ENCODE measurements at regions not wholly inside any gene's neighbourhood (a gene's known extent, or its start where the extent isn't known, plus 50 kb on each side); places are given as distances from the start of the nearest gene placed in this dataset.

DNA sequence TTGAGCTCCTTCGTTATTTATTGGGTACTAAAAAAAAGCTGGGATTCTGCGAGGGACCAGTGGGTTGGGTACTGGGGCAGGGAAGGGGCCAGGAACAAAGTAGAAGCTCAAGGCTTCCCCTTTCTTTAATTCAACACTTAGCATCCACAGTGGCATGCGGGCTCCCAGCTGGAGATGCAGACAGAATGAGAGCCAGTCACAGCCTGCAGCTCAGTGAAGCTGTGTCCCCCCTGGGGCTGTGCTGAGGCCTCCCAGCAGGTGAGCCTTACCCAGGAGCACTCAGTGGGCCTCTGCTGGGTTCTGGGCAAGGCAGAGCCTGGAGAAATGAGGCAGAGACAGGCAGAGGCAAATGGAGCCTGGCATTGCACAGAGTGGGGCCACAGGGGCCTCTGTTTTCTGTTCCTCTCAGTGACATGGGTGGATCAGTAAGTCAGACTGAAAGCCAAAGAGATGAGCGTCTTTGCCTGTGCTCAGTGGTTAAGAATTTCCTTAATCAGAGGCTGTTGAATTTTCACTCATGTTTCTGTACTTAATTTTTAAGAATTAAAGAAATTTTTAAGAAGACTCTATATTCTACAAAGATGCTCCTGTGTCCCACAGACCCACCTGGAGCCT is 181.4 kb upstream of the RBPJ start:
- H3K27me3 Mint-ChIP-seq (ENCODE audit: low read depth in 3 of 3): peaks cover 4 to 8% (median 5%) of the 10 kb centered on the region in 3 donors
- peaks cover 0 to 9% (median 0%) of the 10 kb centered on the region in 3 donors for H3K36me3 Mint-ChIP-seq
- H3K4me1 Mint-ChIP-seq: no peaks in the 10 kb centered on the region
- no peak overlapping the region for H3K27ac Mint-ChIP-seq
- peaks cover 0 to 5% (median 0%) of the 10 kb centered on the region in 6 donors for H3K9me3 Mint-ChIP-seq
- no peak overlapping the region for H3K4me3 Mint-ChIP-seq
- DNase-seq: no peak

DNA sequence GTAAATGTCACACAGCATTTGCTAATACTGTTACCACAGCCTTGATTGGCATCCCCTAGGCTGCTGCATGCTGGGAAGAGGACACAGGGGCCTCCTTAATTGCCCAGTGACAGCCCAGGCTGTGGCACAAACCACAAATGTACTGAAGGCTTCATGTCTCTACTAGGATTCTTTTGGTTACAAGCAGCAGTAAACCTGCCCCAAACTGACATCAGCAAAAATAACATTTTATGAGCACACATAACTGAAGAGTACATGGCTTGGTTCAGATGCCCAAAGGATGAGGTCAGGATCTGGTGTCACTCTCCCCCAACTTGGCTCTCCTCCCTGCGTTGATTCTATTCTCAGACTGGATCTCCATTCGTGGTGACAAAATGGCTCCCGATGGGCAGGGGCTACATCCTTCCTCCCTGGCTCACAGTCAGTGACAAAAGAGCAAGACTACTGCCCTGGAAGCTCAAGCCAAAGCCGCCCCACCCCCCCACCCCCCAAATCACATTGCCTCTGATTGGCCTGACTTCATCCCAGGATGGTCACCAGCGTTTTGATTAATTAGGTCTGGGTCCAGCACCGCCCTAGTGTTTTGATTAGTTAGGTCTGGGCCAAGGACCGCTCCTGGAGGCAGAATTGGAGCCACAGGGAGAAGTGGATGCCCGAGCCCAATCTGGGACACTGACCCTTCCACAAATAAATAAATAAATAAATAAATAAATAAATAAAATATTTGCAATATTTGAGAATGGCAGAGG is 180.5 kb upstream of the RBPJ start:
- Mint-ChIP-seq H3K36me3 (peaks cover 0 to 9% (median 0%) of the 10 kb centered on the region in 3 donors), H3K27me3 (ENCODE audit: low read depth in 3 of 3) (peaks cover 2 to 7% (median 6%) of the 10 kb centered on the region in 3 donors), H3K4me3 (no peak overlapping the region), H3K4me1 (peaks cover 2 to 8% of the 10 kb centered on the region in 2 donors), H3K27ac (no peak overlapping the region), H3K9me3 (peaks cover 0 to 5% (median 0%) of the 10 kb centered on the region in 6 donors)
- DNase-seq: no peak

DNA sequence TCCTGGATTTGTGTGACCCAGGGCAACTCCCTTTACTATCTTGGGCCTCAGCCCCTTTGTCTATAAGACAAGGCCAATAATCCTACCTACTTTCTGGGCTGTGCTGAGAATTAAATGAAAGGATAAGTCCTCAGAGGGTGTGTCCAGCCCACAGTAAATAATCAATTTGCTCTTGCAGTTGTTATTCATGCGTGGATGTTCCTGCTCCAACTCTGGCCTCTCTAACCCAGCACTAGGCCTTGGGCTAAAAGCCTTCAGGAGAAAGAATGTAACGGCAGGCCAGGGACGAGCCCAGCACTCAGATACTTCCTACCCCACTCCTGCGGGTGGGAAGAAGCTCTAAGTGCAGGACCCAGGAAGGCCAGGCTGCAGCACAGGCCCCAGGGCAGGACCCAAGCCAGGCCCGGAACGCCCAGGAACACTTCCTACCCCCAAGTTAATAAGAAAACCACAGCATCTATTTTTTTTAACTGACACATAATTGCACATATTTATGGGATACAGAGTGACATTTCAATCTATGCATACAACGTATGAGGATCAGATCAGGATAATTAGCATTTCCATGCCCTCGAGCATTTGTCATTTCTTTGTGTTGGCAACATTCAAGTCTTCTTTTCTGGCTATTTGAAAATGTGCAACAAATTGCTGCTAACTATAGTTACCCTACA is 179.6 kb upstream of the RBPJ start:
- Mint-ChIP-seq H3K27me3 (ENCODE audit: low read depth in 3 of 3) (peaks cover 2 to 7% (median 6%) of the 10 kb centered on the region in 3 donors), H3K27ac (no peak overlapping the region), H3K4me1 (peaks cover 2 to 10% of the 10 kb centered on the region in 2 donors), H3K36me3 (peaks cover 0 to 4% (median 0%) of the 10 kb centered on the region in 3 donors), H3K4me3 (no peak overlapping the region), H3K9me3 (peaks cover 0 to 3% (median 0%) of the 10 kb centered on the region in 6 donors)
- no peak for DNase-seq

DNA sequence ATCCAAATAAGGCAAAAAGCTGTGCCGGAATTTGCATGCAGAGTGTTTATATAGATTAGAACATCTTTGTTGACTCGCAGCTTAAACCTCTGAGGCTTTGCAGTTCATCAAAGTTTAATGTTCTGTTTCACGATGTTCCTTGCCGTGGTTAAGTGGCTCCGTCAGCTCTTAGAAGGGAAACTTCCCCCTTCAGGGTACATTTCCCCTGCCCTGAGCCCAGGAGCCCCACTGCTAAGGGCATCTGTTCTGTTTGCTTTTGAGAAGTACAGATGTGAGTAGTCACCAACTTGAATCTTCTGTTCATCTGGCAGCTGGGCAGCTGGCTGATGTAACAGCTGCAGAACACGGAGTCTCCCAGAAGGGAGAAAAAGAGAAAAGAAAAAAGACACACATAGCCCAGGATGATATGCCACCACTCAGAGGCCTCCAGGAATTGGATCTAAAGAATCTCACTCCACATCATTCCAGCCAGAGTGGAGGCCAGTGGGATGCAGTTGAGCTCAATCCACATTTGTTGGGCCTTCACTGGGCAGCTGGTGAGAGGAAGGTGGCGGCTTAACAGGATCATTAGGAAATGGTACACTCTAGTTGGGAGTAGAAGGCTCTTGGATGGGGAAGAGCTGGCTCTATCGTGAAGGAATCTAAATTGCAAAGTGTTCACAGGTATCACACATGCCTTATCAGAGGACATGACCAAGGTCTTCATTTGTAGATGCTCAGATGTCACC is 178.7 kb upstream of the RBPJ start:
- Mint-ChIP-seq H3K36me3 (no peaks in the 10 kb centered on the region), H3K4me3 (no peak overlapping the region), H3K27ac (no peak overlapping the region), H3K4me1 (peaks cover 2 to 10% of the 10 kb centered on the region in 2 donors), H3K9me3 (no peaks in the 10 kb centered on the region), H3K27me3 (ENCODE audit: low read depth in 3 of 3) (peaks cover 4 to 5% (median 4%) of the 10 kb centered on the region in 3 donors)
- DNase-seq: no peak

DNA sequence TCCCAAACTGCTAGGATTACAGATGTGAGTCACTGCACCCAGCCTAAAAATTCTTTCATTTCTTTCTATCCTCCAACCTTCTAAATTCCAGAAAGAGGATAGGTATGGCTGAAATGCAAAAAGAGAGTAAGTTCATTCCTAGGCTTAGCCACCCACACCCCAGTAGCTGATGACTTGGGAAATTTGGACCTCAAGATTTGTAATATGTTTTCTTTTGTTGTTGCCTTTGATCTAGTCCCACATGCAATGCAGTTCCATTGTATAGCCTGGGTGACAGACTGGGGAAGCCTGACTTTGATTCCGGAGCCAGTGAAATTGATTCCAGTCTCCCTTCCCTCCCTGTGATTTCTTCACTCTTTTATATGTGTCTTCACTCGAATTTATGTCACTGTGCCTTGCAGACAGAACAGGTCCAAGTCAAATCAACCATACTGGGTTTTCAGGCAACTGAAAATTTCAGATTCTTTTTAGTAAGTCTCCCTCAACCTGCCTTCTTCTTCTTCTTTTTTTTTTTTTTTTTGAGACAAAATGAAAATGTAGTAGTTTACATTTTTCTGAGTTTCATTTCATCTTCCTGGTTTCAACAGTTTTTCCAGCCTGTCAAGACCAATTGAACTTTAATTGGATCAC is 176.2 kb upstream of the RBPJ start:
- Mint-ChIP-seq H3K4me1 (peaks cover 2 to 10% of the 10 kb centered on the region in 2 donors), H3K36me3 (no peaks in the 10 kb centered on the region), H3K27me3 (ENCODE audit: low read depth in 3 of 3) (peaks cover 1 to 6% (median 4%) of the 10 kb centered on the region in 3 donors), H3K27ac (peak overlapping the region in 1 of 6 donors; percentile 10), H3K9me3 (no peaks in the 10 kb centered on the region), H3K4me3 (no peak overlapping the region)
- no peak for DNase-seq

DNA sequence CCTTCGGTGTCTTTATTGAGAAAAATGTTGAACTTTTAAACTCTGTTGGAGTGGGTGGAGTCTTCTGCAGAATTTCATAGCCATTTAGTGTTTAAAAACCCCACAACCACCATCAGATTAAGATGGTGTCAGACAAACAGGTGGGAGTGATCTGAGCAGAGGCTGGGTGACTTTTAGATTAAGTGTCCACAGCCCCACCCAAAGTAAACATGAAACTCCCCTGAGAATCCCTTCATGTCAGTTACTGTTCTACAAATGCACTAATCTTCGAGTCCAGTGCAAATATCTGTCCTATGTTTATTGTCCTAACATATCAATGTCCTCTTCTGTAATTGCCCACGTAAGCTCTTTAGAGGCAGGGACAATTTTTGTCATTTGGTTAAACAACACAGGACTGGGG is 175.6 kb upstream of the RBPJ start:
- H3K9me3 Mint-ChIP-seq: no peaks in the 10 kb centered on the region
- H3K4me1 Mint-ChIP-seq: peaks cover 2 to 10% of the 10 kb centered on the region in 2 donors
- DNase-seq: no peak
- no peak overlapping the region for H3K4me3 Mint-ChIP-seq
- no peak overlapping the region for H3K27ac Mint-ChIP-seq
- peaks cover 1 to 6% (median 4%) of the 10 kb centered on the region in 3 donors for H3K27me3 Mint-ChIP-seq (ENCODE audit: low read depth in 3 of 3)
- H3K36me3 Mint-ChIP-seq: no peaks in the 10 kb centered on the region

DNA sequence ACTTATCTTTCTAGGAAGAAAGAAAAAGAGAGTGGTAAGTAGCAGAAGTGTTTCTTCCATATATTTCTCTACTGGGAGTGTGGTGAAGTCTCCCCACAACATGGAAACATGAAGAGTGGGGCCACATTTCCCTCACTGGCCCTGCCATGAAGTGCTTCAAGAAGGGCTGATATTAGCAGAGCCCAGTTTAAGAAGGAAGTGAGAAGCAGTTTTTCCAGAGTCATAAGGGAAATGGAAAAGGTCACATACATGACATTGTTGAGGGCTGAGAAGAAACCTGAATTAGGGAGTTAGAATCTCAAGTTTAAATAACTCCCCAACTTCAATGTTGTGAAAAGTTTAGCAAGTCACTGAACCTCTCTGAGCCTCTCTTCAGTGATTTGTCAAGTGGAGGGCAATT is 171.9 kb upstream of the RBPJ start:
- no peak for DNase-seq
- Mint-ChIP-seq H3K4me1 (peaks cover 2 to 10% of the 10 kb centered on the region in 2 donors), H3K36me3 (no peaks in the 10 kb centered on the region), H3K27me3 (ENCODE audit: low read depth in 3 of 3) (peaks cover 1 to 3% (median 2%) of the 10 kb centered on the region in 3 donors), H3K9me3 (no peaks in the 10 kb centered on the region), H3K27ac (no peak overlapping the region), H3K4me3 (no peak overlapping the region)

DNA sequence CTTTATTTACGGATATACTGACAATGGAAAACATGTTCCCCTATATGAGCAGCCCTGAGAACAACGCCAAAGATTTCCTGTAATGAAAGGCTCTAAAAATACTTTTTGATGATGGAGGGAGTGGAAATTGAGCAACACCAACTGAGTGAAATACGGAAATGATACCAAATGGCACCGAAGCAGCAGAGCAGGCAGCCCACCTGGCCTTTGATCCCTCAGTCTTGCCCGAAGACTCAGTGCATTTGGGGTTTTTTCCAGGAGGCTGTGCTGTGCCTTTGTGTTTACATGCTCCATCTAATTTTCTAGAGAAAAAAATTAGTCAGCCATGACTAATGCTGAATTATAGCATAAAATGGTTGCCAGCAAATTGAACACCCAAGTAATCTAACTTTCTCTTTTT is 169.9 kb upstream of the RBPJ start:
- no peaks in the 10 kb centered on the region for H3K9me3 Mint-ChIP-seq
- H3K27me3 Mint-ChIP-seq (ENCODE audit: low read depth in 3 of 3): peaks cover 0 to 5% (median 2%) of the 10 kb centered on the region in 3 donors
- H3K4me1 Mint-ChIP-seq: no peaks in the 10 kb centered on the region
- no peak overlapping the region for H3K27ac Mint-ChIP-seq
- no peak overlapping the region for H3K4me3 Mint-ChIP-seq
- DNase-seq: no peak
- no peaks in the 10 kb centered on the region for H3K36me3 Mint-ChIP-seq

DNA sequence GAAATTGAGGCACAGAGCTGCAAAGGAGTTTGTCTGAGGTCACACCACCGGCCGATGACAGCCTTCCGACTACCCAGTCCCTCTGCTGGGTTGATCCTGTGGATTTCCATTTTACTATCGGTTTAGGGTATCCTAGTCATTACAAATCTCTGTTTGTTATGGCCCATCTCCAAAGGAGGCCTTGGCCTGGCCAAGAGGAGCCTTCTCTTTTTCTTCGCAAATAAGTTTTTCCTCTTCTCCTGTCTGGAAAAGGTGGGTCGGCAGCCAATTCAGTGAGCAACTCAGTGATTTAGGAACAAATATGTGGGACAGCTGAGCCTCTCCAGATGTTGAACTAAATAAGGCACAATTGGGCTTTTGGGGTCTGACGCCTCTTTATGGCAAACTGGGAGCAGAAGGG is 169.2 kb upstream of the RBPJ start:
- H3K4me3 Mint-ChIP-seq: no peak overlapping the region

DNA sequence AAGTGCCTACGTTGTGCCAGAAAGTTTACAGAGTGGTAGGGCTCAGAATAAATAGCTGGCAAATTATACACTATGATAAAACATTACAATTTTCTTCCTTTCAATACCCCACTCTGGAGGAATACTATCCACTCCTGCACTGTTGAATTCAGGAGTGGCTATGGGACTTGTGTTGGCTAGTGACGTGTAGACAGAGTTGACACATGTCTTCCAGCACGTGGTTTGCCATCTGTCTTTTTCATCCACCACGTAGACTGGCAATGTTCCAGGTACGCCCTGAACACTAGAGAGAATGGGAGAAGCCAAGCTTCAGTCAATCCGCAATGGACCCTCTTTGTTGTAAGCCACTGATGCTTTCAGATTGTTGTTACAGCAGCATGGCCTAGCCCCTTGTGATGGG is 168.8 kb upstream of the RBPJ start:
- H3K27me3 Mint-ChIP-seq (ENCODE audit: low read depth in 3 of 3): peaks cover 0 to 2% (median 2%) of the 10 kb centered on the region in 3 donors
- H3K4me3 Mint-ChIP-seq: no peak overlapping the region
- no peak for DNase-seq
- H3K36me3 Mint-ChIP-seq: no peaks in the 10 kb centered on the region
- no peak overlapping the region for H3K27ac Mint-ChIP-seq
- H3K4me1 Mint-ChIP-seq: no peaks in the 10 kb centered on the region
- H3K9me3 Mint-ChIP-seq: no peaks in the 10 kb centered on the region

More for the DNA sequence above, 169.2 kb upstream of the RBPJ start:
- no peak for DNase-seq
- H3K27ac Mint-ChIP-seq: no peak overlapping the region
- no peaks in the 10 kb centered on the region for H3K36me3 Mint-ChIP-seq
- no peaks in the 10 kb centered on the region for H3K4me1 Mint-ChIP-seq
- H3K9me3 Mint-ChIP-seq: no peaks in the 10 kb centered on the region
- peaks cover 0 to 5% (median 2%) of the 10 kb centered on the region in 3 donors for H3K27me3 Mint-ChIP-seq (ENCODE audit: low read depth in 3 of 3)

DNA sequence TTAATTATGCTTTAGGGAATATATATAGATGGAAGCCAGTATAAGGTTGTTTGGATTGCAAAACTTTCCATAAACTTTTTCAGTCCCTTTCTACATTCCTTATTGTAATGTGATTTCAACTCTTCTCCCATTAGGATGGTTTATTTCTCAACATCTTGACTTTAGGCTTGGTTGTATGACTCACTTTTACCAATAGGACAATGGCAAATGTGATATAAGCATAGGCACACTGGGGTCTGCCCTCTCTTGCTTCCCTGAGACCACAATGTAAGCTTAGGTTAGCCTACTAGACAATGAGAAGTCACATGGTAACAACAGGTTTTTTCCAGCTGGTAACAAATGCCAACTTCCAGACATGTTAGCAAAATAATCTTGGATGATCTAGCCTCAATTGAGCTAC is 163.3 kb upstream of the RBPJ start:
- peaks cover 1 to 2% (median 2%) of the 10 kb centered on the region in 3 donors for H3K27me3 Mint-ChIP-seq (ENCODE audit: low read depth in 3 of 3)
- no peaks in the 10 kb centered on the region for H3K9me3 Mint-ChIP-seq
- peaks cover 0 to 3% (median 3%) of the 10 kb centered on the region in 3 donors for H3K36me3 Mint-ChIP-seq
- no peak overlapping the region for H3K4me3 Mint-ChIP-seq
- DNase-seq: no peak
- H3K27ac Mint-ChIP-seq: no peak overlapping the region
- H3K4me1 Mint-ChIP-seq: peaks cover 0 to 11% of the 10 kb centered on the region in 2 donors

DNA sequence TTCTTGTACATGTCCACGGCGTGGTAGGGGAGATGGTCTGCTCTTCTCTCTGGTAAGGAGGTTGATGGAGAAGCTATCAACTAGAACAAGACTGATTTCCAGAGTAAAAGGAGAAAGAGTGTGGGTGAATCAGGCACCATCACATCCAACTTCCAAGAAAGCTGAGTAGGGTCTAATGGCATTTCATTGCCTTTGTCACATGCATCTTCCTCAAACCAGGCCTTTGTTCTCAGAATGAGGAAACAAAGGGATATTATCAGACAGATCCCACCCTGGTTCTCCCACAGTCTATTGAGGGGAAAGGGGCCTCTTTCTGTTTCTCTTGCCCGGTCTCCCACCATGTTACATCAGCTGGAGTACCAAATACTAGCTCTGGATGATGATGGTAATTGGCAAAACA is 160.2 kb upstream of the RBPJ start:
- Mint-ChIP-seq H3K9me3 (no peaks in the 10 kb centered on the region), H3K27me3 (ENCODE audit: low read depth in 3 of 3) (peaks cover 0 to 2% (median 1%) of the 10 kb centered on the region in 3 donors), H3K4me1 (peaks cover 0 to 11% of the 10 kb centered on the region in 2 donors), H3K4me3 (no peak overlapping the region), H3K36me3 (peaks cover 0 to 3% (median 3%) of the 10 kb centered on the region in 3 donors), H3K27ac (no peak overlapping the region)
- no peak for DNase-seq

All from immature natural killer cell (primary cell).